Stimulated activated CD4-positive, alpha-beta T cell treated with anti-CD3 and anti-CD28 coated beads, Interleukin-2, amount 100 ng/mL, for 24 hours (primary cell): ENCODE measurements at regions not wholly inside any gene's neighbourhood (a gene's known extent, or its start where the extent isn't known, plus 50 kb on each side); places are given as distances from the start of the nearest gene placed in this dataset.

Experiments
- DNase-seq, 2 donors: peaks; one replicate each; pipeline ENCODE4 v3.0.0-alpha.2; 2020

GRCh38 chr2:236861196-236861875, 224.4 kb upstream of the COPS8 start:
- DNase-seq: no peak

- no peak for DNase-seq
Measured at GRCh38 chr2:236861944-236862343, 223.7 kb upstream of the COPS8 start.

- DNase-seq: no peak
Measured at GRCh38 chr2:236862526-236862925, 223.2 kb upstream of the COPS8 start.

DNA sequence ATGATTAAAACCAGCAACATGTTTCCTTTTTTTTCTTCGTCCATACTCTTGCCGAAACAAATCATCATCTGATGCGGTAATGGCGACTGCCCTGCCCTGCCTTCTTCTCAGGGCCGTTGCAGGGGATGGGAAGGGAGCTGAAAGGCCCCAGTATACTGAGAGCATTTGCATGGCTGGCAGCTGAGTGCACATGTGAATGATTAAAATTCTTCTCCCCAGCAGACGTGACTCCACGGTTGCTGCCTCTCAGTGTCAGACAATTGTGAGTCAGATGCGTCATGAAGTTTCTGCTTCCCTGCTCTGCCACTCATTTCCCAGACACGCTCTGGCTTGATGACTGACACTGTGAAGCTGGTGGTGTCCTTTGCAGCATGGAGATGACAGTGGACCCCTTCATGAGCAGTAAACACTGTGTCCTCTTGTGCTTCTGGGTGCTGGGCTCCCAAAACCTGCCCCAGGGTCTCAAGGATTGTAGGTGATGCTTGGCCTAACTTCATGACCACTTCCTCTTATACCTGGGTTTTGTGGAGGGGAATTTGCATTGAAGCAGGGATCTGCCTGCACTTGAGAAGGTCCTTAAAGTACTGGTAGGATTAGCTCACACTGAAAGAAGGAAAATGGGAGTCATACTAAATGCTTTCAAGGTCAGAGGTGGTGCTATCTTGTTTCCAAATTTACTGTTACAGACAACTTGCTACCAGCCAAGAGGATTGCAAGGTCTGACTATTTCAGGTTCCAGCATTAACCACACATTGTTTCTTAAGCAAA, 222.5 kb upstream of the COPS8 start:
- DNase-seq: no peak

GRCh38 chr2:236863729-236864126, 222.0 kb upstream of the COPS8 start:
- DNase-seq: no peak

DNA sequence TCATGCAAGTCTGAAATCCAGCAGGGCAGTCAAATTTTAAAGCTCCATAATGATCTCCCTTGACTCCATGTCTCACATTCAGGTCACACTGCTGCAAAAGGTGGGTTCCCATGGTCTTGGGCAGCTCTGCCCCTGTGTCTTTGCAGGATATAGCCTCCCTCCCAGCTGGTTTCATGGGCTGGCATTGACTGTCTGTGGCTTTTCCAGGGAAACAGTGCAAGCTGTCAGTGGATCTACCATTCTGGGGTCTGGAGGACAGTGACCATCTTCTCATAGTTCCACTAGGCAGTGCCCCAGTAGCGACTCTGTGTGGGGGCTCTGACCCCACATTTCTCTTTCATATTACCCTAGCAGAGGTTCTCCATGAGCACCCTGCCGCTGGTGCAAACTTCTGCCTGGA, 220.6 kb upstream of the COPS8 start:
- no peak for DNase-seq

DNA sequence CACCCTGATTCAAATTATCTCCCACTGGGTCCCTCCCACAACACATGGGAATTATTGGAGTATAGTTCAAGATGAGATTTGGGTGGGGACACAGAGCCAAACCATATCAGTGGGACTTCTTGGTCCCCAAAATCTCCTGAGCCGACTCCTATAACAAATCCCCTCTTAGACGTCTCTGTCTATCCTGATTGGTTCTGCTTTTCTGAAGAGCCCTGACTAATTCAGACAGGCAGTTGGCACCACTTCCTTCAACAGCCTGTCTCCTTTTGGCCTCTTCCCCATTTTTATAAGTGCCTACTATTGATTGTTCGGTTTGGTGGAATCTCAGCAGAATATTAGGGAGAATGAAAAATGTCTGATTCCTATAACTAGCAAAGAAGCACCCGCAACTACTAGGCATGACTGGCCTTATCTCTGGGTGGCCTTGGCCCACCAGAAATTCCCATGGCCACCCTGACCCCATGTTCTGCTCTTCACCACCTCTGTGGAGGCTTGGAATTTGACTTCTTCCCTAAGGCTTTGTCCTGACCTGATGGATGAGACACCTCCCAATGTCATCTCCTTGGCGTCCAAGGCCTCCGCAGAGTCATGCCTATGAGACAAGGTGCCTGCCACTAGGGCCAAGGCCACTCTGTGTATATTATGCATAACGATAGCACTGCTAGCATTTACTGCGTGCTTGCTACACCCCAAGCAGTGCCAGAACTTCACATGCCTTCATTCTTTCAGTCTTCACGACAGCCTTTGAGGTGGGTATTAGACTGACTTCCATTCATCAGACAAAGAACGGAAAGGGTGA, 218.9 kb upstream of the COPS8 start:
- no peak for DNase-seq

- DNase-seq: no peak
Measured at GRCh38 chr2:236867441-236868260, 218.0 kb upstream of the COPS8 start.

GRCh38 chr2:236870370-236870769, 215.3 kb upstream of the COPS8 start:
- DNase-seq: peak in 1 of 2 donors; percentile 4

- peak in 1 of 2 donors; percentile 5 for DNase-seq
Measured at GRCh38 chr2:236871500-236872001, 214.1 kb upstream of the COPS8 start.

DNA sequence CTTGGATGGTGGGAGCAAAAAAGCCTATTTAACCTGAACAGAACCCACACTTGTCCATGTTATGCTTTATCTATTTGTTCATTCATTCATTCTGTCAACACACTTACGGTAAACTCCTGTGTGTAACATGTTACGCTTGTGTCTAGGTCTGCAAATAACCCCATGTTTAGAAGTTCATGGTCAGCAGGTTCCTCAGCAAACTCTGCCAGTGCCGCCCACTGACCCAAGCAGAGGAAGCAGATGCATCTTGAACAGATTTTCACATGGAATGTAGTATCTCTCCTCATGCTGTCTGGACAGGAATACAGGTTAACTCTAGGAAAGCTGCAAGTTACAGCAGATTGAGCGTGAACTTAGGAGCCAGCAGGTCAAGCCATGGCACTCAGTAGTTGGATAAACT, 213.7 kb upstream of the COPS8 start:
- no peak for DNase-seq

DNA sequence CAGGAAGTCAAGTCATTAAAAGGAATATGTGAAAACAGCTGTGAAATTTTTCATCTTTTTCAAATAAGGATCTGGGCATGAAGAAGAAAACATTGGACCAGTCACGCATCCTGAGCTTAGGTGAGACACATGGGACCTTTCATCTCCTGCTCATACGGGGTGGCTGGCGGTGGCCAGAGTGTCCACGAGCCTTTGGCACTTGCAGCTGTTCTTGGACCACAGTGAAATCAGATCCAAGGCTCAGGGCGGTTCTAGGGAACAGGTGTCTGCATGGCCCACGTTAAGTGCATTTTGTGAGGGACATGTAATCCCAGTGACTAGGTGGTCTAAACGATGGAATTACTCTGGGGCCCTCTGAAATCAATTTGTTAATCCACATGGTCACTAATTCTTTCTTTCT, 212.7 kb upstream of the COPS8 start:
- no peak for DNase-seq

- peak in 1 of 2 donors; percentile 1 for DNase-seq
Measured at GRCh38 chr2:236873636-236874035, 212.1 kb upstream of the COPS8 start.

- DNase-seq: peak in 1 of 2 donors; percentile 9
Measured at GRCh38 chr2:236874866-236875481, 210.7 kb upstream of the COPS8 start.

DNA sequence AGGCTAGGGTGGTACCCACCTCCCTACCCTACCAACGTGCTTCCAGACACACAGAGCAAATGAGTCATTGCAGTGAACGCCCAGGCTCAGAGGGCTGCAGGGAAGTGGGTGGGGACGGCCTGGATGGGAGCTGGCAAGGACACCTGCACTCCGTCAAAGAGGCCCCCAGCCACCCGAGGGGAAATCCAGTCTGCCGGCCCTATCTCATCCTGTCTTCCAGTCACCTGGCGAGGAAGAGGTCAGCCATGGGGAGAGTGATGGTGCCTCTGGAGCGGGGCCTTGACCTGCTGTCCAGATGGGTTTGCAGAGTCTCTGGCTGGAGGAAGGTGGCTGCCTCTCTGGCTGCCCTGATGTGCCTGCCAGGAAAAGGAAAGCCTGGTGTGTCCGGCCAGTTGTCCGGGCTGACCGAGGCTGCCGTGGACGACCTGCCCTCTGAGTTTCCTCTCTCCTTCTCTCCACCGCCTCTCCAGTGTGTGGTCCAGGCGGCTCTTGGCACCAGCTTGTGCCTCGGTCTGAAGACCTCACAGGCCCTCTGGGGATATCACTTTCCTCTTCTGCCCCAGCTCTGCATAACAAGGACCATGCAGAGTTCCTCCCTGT, 209.7 kb upstream of the COPS8 start:
- peak in 1 of 2 donors; percentile 8 for DNase-seq

DNA sequence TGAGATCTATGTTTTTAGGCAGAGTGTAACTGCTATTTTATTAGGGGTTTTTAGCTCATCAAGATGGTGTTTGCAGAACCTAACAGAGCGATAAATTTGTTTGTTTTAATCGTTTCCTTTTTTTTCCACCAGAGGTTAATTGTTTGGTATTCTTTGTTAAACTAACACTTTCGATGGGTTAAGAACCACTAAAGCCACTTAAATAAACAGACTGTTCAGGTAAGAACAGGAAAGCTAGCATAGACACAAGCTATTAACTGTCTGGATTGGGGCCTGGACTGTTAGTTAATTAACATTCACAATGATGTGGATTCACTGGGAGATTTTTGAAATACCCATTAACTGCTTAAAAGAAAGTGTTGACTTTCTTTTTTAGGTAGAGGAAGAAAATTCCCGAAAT, 209.0 kb upstream of the COPS8 start:
- no peak for DNase-seq

DNA sequence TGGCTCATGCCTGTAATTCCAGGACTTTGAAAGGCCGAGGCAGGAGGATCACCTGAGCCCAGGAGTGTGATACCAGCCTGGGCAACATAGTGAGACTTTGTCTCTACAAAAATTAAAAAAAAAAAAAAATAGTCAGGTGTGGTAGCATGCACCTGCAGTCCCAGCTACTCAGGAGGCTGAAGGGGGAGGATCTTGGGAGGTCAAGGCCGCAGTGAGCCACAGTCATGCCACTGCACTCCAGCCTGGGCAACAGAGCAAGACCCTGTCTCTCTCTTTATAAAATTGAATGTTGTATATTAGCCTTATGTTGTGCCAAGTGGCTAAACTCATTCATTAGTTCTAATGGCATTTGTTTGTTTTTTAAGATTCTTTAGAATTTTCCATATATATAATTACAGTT, 207.7 kb upstream of the COPS8 start:
- DNase-seq: no peak

DNA sequence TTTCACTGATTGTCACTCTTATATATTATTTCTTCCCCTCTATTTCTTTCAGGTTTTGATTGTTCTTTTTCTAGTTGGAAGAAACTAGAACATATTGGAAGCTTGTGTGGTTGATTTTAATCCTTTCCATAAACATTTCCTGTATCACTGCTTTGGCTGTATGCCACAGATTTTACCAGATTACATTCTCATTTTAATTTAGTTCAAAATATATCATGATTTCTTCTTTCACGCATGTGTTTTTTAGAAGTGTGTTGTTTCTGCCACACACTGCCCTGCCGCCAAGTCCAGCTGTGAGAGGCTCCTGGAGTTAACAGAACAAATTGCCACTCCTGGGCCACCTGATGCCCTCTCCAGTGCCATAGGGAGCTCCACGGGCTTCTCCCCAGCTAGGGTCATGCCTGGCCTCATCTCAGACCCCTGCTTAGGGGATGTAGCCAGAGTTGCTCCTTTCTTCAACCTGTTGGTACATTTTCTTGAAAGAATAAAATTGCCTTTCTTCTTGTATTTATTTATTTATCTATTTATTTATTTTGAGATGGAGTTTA, 206.2 kb upstream of the COPS8 start:
- no peak for DNase-seq

DNA sequence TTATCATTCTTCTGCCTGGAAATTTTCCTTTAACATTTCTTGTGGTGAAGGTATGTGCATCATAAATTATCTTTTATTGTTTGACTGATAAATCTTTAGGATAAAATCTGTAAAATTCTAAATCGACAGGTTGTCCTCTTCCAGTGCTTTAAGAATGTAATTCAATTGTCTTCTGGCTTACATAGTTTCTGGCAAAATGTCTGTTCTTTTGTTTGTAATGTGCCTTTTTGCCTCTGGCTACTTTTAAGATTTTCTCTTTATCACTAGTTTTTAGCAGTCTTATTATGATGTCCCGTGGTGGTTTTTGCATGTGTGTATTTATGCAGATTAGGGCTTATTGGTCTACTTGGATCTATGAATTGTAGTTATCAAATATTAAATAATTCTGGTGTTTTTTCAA, 203.6 kb upstream of the COPS8 start:
- no peak for DNase-seq

GRCh38 chr2:236882930-236883329, 202.8 kb upstream of the COPS8 start:
- DNase-seq: no peak

GRCh38 chr2:236883819-236884218, 201.9 kb upstream of the COPS8 start:
- no peak for DNase-seq
